Activated CD4-positive, alpha-beta T cell treated with anti-CD3 and anti-CD28 coated beads for 36 hours (primary cell): ENCODE measurements at regions not wholly inside any gene's neighbourhood (a gene's known extent, or its start where the extent isn't known, plus 50 kb on each side); places are given as distances from the start of the nearest gene placed in this dataset.
A peak's percentile ranks its signal among the peaks of the same experiment; 100 is the strongest.
"Not testable (repeated sequence)": the region's sequence is repeated elsewhere in the genome, so short reads cannot be mapped to it uniquely, and the experiment has no call there.

Experiments
- ATAC-seq: fragments of 200-7000 bp; cut with Tn5 transposase; one replicate; pipeline ENCODE4 v1.10.0; 2021; ENCODE audit warnings: mild to moderate bottlenecking, moderate library complexity
- CTCF ChIA-PET: fragments of 350-600 bp; sonication (Branson Sonifier 250); formaldehyde crosslinking; loops from one replicate; lab custom pipeline; 2021; ENCODE audit warnings: antibody characterized with exemption; lab: Charles Lee
- POLR2A ChIA-PET: fragments of 350-600 bp; sonication (Branson Sonifier 250); formaldehyde crosslinking; loops from one replicate; lab custom pipeline; 2021; ENCODE audit warnings: antibody characterized with exemption, inconsistent platforms; lab: Charles Lee
- DNase-seq: peaks from one replicate; pipeline ENCODE4 v3.0.0-alpha.2; 2020
- H3K27ac Mint-ChIP-seq: one replicate; pipeline ENCODE4 v1.8.0; 2021; ENCODE audit warnings: mixed read lengths
- H3K27me3 Mint-ChIP-seq: one replicate; pipeline ENCODE4 v1.8.0; 2021; ENCODE audit warnings: mixed read lengths
- H3K36me3 Mint-ChIP-seq: one replicate; pipeline ENCODE4 v1.8.0; 2021; ENCODE audit warnings: low read depth, mixed read lengths
- H3K4me1 Mint-ChIP-seq: one replicate; pipeline ENCODE4 v1.8.0; 2021; ENCODE audit warnings: mixed read lengths
- H3K4me3 Mint-ChIP-seq: one replicate; pipeline ENCODE4 v1.8.0; 2021; ENCODE audit warnings: mild to moderate bottlenecking, moderate library complexity, mixed read lengths
- H3K9me3 Mint-ChIP-seq: one replicate; pipeline ENCODE4 v1.8.0; 2021; ENCODE audit warnings: low read depth, mixed read lengths
- intact Hi-C, 2 experiments: fragments of 100-400 bp; cut with DNase I in 1 of 2; cut with micrococcal nuclease in 1 of 2; formaldehyde crosslinking; loops; one replicate each; pipeline versions ENCODE4 v1.14.2 to v1.15.1; 2022 to 2024; cut with DNase I, micrococcal nuclease

GRCh38 chr7:16933296-16934279 lies 51.8 kb upstream of the AGR3 start:
- Mint-ChIP-seq H3K27me3 (no peaks in the 10 kb centered on the region), H3K4me1 (peaks cover 58% of the 10 kb centered on the region), H3K4me3 (peak overlapping the region; percentile 26), H3K27ac (peak overlapping the region; percentile 70), H3K9me3 (no peaks in the 10 kb centered on the region), H3K36me3 (no peaks in the 10 kb centered on the region)
- ATAC-seq (peak; percentile 39), DNase-seq (peak; percentile 33)
- intact Hi-C loops, result loop anchor here in 1 of 2 experiments (2.0 kb wide), 1 partner anchor 371 kb away; no protein-coding TSS in a partner anchor
- CTCF ChIA-PET, result interaction anchor here (0.6 kb wide), 1 partner anchor 190 kb away, joined by 3 read pairs; no protein-coding TSS in a partner anchor
- POLR2A ChIA-PET, result interaction anchor here (0.6 kb wide), 1 partner anchor 10 kb away, joined by 3 read pairs; no protein-coding TSS in a partner anchor

DNA sequence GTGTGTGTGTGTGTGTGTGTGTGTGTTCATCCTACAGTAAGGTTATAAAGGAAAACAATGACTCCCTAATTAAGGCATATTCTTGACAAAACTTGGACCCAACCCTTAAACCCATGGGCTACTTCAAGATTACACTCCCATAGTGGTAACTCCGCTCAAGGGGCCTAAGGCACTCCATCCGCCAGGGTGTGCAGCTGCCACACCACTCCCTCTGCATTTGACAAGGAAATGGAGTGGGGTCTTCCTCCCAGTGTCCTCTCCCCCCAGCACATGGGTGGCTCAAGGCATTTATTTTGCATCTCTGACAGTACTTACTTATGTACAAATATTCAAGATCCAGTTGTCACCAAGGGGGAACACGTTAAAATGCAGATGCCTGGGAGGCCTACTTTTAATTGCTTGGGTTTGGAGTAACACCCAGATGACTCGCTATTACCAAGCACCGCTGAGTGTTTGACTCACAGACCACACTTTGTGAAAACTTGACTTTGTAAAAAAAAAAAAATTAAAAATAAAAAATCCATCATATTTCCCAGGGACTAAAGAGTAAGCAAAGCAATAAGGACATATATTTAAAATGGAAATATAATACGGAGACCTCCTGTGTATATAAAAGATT lies 53.0 kb upstream of the AGR3 start:
- H3K36me3 Mint-ChIP-seq, result no peaks in the 10 kb centered on the region
- no peaks in the 10 kb centered on the region for H3K27me3 Mint-ChIP-seq
- peak; percentile 88 for ATAC-seq
- H3K4me1 Mint-ChIP-seq, result peaks cover 54% of the 10 kb centered on the region
- peak; percentile 64 for DNase-seq
- ChIA-PET POLR2A (no interaction called here), CTCF (interaction anchor here (1.6 kb wide), 1 partner anchor 9 kb away, joined by 3 read pairs; no protein-coding TSS in a partner anchor)
- H3K4me3 Mint-ChIP-seq, result no peak overlapping the region
- no peaks in the 10 kb centered on the region for H3K9me3 Mint-ChIP-seq
- no peak overlapping the region for H3K27ac Mint-ChIP-seq
- intact Hi-C loops, result loop anchor here in 1 of 2 experiments (2.0 kb wide), 1 partner anchor 370 kb away; no protein-coding TSS in a partner anchor

DNA sequence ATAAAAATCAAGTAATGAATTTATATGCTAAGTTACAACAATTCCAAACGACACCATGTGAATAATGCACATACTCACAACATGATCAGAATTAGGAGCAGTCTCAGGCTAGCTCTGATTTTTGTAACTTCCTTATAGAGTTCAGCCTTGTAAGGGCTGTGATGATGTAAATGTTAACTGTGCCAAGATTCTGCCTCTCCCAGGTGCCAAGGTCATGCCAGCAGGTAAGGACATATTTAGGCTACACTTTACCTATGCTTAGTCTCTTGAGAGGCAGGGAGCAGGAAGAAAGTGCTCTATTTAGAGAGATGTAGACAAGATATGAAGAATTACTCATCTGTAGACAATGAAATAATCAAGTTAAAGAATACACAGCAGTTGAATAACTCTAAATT lies 53.6 kb upstream of the AGR3 start:
- Mint-ChIP-seq H3K27me3 (no peaks in the 10 kb centered on the region), H3K9me3 (no peaks in the 10 kb centered on the region), H3K4me3 (no peak overlapping the region), H3K36me3 (no peaks in the 10 kb centered on the region), H3K4me1 (peaks cover 54% of the 10 kb centered on the region), H3K27ac (peak overlapping the region; percentile 6)
- ATAC-seq (peak; percentile 68), DNase-seq (no peak)
- intact Hi-C loops, result loop anchor here in 1 of 2 experiments (2.0 kb wide), 1 partner anchor 369 kb away; no protein-coding TSS in a partner anchor
- POLR2A ChIA-PET, result no interaction called here
- CTCF ChIA-PET, result interaction anchor here (0.9 to 1.6 kb wide), 2 partner anchors 9 to 17 kb away, joined by 3 to 4 read pairs; no protein-coding TSS in a partner anchor

- Mint-ChIP-seq H3K27ac (no peak overlapping the region), H3K36me3 (no peaks in the 10 kb centered on the region), H3K9me3 (no peaks in the 10 kb centered on the region), H3K4me3 (no peak overlapping the region), H3K4me1 (peaks cover 49% of the 10 kb centered on the region), H3K27me3 (no peaks in the 10 kb centered on the region)
- CTCF ChIA-PET, result interaction anchor here (1.1 kb wide), 1 partner anchor 11 kb away, joined by 3 read pairs; no protein-coding TSS in a partner anchor
- POLR2A ChIA-PET, result interaction anchor here (0.6 kb wide), 1 partner anchor 900 kb away, joined by 5 read pairs; no protein-coding TSS in a partner anchor
- DNase-seq (no peak), ATAC-seq (no peak)
- intact Hi-C loops, result no loop called here
Observed at GRCh38 chr7:16936626-16937422, 55.0 kb upstream of the AGR3 start.

GRCh38 chr7:16939161-16939560 lies 57.4 kb upstream of the AGR3 start:
- Mint-ChIP-seq H3K9me3 (no peaks in the 10 kb centered on the region), H3K4me3 (no peak overlapping the region), H3K4me1 (peaks cover 31% of the 10 kb centered on the region), H3K36me3 (no peaks in the 10 kb centered on the region), H3K27ac (no peak overlapping the region), H3K27me3 (no peaks in the 10 kb centered on the region)
- peak; percentile 25 for DNase-seq
- intact Hi-C loops, result no loop called here
- CTCF ChIA-PET, result interaction anchor here (0.7 kb wide), 1 partner anchor 138 kb away, joined by 3 read pairs; no protein-coding TSS in a partner anchor
- peak; percentile 25 for ATAC-seq
- POLR2A ChIA-PET, result no interaction called here

DNA sequence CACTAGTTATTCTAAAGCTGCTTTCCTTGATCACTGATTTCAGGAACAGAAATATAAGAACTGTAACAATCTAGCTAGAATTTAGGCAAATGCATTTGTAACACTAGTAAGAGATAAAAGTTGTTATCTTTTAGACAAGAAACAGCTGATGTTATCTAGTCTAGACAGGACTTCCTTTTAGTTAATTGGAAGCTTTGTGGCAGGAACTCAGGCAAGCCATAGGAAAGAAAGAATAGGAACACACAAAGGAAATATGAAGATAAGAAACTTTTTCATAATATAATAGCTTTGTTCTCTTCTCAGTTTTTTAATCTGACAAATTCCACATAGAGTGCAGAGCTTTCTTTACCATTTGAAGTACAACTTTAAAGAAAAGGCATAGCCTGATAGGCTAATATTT lies 59.0 kb upstream of the AGR3 start:
- no peak overlapping the region for H3K27ac Mint-ChIP-seq
- peaks cover 19% of the 10 kb centered on the region for H3K4me1 Mint-ChIP-seq
- no peaks in the 10 kb centered on the region for H3K36me3 Mint-ChIP-seq
- ChIA-PET CTCF (interaction anchor here (0.9 to 1.3 kb wide), 4 partner anchors 10 to 36 kb away, joined by 3 to 7 read pairs (median 4); no protein-coding TSS in a partner anchor), POLR2A (no interaction called here)
- H3K4me3 Mint-ChIP-seq, result no peak overlapping the region
- intact Hi-C loops, result no loop called here
- H3K27me3 Mint-ChIP-seq, result no peaks in the 10 kb centered on the region
- DNase-seq, result no peak
- H3K9me3 Mint-ChIP-seq, result no peaks in the 10 kb centered on the region
- no peak for ATAC-seq

- POLR2A ChIA-PET, result interaction anchor here (0.6 kb wide), 1 partner anchor 9 kb away, joined by 3 read pairs; no protein-coding TSS in a partner anchor
- DNase-seq, result no peak
- Mint-ChIP-seq H3K27me3 (no peaks in the 10 kb centered on the region), H3K27ac (no peak overlapping the region), H3K4me3 (no peak overlapping the region), H3K4me1 (peaks cover 19% of the 10 kb centered on the region), H3K9me3 (peaks cover 8% of the 10 kb centered on the region), H3K36me3 (peaks cover 7% of the 10 kb centered on the region)
- intact Hi-C loops, result no loop called here
- CTCF ChIA-PET, result interaction anchor here (0.6 kb wide), 1 partner anchor 1048 kb away, joined by 3 read pairs; no protein-coding TSS in a partner anchor
- ATAC-seq, result no peak
Observed at GRCh38 chr7:16942929-16943509, 61.2 kb upstream of the AGR3 start.

- DNase-seq, result no peak
- Mint-ChIP-seq H3K4me3 (no peak overlapping the region), H3K27ac (no peak overlapping the region)
Observed at GRCh38 chr7:16944936-16945335, 63.2 kb upstream of the AGR3 start.

GRCh38 chr7:16945372-16945771 lies 63.6 kb upstream of the AGR3 start:
- no peak overlapping the region for H3K4me3 Mint-ChIP-seq
- H3K9me3 Mint-ChIP-seq, result peaks cover 18% of the 10 kb centered on the region
- POLR2A ChIA-PET, result no interaction called here
- intact Hi-C loops, result no loop called here
- DNase-seq (no peak), ATAC-seq (no peak)
- peaks cover 7% of the 10 kb centered on the region for H3K36me3 Mint-ChIP-seq
- peaks cover 5% of the 10 kb centered on the region for H3K4me1 Mint-ChIP-seq
- no peak overlapping the region for H3K27ac Mint-ChIP-seq
- no peaks in the 10 kb centered on the region for H3K27me3 Mint-ChIP-seq
- CTCF ChIA-PET, result interaction anchor here (0.7 to 1.2 kb wide), 4 partner anchors 17 to 24 kb away, joined by 3 to 4 read pairs (median 4); no protein-coding TSS in a partner anchor

More at GRCh38 chr7:16944936-16945335, 63.2 kb upstream of the AGR3 start:
- Mint-ChIP-seq H3K27me3 (no peaks in the 10 kb centered on the region), H3K9me3 (peaks cover 18% of the 10 kb centered on the region), H3K4me1 (peaks cover 8% of the 10 kb centered on the region), H3K36me3 (peaks cover 7% of the 10 kb centered on the region)
- no peak for ATAC-seq
- ChIA-PET POLR2A (no interaction called here), CTCF (interaction anchor here (0.7 to 1.1 kb wide), 2 partner anchors 15 to 17 kb away, joined by 3 read pairs; no protein-coding TSS in a partner anchor)
- intact Hi-C loops, result no loop called here

DNA sequence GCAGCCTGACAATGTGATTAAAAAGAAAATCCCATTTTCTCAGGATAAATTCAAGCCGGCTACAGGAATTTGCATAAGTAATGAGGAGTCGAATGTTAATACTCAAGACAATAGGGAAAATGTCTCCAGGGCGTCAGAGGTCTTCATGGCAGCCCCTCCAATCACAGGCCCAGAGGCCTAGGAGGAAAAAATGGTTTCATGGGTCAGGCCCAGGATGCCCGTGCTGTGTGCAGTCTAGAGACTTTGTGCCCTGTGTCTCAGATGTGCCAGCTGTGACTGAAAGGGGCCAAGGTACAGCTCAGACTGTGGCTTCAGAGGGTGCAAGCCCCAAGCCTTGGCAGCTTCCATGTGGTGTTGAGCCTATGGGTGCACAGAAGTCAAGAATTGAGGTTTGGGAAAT lies 66.3 kb upstream of the AGR3 start:
- H3K4me1 Mint-ChIP-seq, H3K36me3 Mint-ChIP-seq, H3K4me3 Mint-ChIP-seq, DNase-seq, CTCF ChIA-PET, POLR2A ChIA-PET, H3K27ac Mint-ChIP-seq, H3K27me3 Mint-ChIP-seq, intact Hi-C loops, ATAC-seq: not testable (repeated sequence)
- H3K9me3 Mint-ChIP-seq, result peaks cover 18% of the 10 kb centered on the region
